ENCODE measurements at regions not wholly inside any gene's neighbourhood (a gene's known extent, or its start where the extent isn't known, plus 50 kb on each side); places are given as distances from the start of the nearest gene placed in this dataset.

DNA sequence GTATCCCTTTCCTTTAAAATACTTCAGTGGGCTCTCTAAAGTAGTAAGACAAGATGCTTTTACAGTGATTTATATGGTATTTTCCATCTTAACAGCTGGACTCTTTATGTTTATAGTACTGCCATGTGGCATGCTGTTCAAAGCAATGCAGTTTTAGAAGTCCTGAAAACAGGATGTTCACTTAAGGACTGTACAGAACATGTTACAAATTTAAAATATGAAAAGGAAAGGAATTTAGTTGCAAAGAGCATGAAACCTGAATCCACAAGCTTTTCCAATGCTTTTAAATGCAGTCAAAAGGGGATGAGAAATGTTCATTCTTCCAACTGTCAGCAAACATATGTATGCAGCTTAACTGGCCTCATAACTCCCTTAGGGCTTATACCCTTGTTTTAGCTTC lies 580.2 kb downstream of the EFNA5 start:
- no peak for DNase-seq (ENCODE audit: extremely low read depth in 1 of 2, low read depth in 1 of 2)

DNA sequence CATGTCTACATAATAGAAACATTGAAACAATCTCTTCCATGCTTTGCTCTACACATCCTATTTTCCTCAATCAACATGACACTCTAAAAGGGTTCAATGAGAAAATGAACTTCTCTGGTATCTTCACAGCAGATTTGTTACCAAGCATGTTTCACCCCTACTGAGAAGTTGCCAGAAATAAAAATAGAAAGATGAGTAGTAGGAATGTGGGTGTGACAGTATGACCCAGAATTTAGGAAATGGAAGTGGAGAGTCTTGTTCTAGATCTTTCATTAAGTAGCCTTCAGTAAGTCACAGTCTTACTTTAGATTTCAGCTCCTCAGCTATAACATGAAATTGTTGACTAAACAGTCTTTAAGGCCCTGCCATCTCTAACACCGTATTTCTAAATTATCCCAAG lies 581.8 kb downstream of the EFNA5 start:
- no peak for DNase-seq (ENCODE audit: extremely low read depth in 1 of 2, low read depth in 1 of 2)

DNA sequence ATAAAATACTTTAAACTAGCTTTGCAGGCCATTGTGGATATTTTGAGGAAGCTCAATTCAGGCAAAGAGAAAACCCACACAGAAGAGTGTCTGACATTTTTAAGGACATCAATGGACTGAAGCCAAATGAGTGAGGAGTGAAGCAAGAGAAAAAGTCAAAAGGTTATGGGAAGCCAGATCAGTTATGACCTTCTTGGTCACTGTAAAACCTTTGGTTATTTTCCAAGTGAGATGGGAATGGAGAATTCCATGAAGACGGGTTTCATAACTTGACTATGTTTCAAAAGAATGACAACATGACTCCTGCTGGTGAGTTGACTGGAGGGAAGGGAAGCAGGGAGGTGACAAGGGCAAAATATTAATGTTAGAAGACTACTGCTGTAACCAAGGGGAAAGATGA lies 585.2 kb downstream of the EFNA5 start:
- no peak for DNase-seq (ENCODE audit: extremely low read depth in 1 of 2, low read depth in 1 of 2)

DNA sequence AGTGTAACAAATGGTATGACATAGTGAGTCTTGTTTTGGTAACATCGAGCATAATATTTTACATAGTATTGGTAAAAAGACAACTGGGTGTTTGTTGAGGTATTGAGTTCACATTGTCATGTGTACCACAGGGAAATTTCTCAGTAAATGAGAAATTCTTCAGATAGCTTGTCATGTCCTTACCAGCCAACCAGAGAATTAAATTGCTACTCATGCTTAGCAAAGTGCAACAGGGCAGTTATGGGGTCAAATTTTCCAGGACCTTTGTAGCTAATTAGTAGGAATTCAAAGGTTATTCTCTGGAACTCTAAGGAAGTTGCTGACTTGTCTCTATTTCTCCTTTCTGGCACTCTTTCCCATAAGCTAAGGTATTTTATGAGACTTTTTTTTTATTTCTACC lies 595.7 kb downstream of the EFNA5 start:
- no peak for DNase-seq (ENCODE audit: extremely low read depth in 1 of 2, low read depth in 1 of 2)

DNA sequence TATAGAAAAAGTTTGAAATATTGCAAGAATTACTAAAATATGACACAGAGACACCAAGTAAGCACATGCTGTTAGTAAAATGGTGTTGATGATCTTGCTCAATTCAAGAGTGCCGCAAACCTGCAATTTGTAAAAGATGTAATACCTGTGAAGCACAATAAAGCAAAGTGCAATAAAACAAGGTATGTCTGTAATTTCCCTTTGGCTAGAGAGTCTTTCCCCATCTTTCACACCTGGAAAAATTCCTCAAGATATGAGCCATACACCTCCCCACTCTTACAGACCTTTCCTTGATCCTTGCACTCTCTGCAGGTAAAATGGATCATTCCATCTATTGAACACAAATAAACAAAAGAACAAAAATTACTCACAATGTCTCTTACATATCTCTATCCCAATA lies 597.8 kb downstream of the EFNA5 start:
- DNase-seq (ENCODE audit: extremely low read depth in 1 of 2, low read depth in 1 of 2): no peak

DNA sequence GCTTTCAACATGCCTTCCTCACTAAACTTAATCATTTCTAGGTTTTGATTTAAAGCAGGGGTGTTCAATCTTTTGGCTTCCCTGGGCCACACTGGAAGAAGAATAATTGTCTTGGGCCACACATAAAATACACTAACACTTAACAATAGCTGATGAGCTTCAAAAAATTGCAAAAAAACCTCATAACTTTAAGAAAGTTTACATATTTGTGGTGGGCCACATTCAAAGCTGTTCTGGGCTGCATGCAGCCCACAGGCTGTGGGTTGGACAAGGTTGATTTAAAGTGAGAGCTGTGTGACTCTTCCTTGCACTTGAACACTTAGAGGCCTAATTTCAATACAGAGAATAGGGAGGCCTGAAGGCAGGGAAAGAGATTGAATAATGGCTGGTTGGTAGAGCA lies 598.3 kb downstream of the EFNA5 start:
- no peak for DNase-seq (ENCODE audit: extremely low read depth in 1 of 2, low read depth in 1 of 2)

DNA sequence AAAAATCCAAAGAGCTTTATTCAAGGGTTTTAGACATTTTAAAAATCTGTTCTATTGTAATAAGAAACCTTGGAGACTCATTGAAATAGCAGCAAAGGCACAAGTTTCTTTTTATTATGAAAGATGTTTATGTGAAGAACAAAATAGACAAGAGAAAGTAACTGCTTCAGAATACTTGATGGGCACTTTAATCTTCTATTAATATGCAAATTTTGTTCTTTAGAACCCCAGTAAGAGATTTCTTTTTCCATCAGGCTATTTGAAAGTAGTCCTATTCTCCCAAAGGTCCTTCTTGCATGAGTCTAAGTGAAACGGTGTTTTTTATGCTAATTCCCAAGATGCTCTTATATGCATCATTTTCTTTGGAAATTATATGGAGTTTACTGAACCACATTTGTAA lies 602.0 kb downstream of the EFNA5 start:
- DNase-seq (ENCODE audit: extremely low read depth in 1 of 2, low read depth in 1 of 2): no peak

DNA sequence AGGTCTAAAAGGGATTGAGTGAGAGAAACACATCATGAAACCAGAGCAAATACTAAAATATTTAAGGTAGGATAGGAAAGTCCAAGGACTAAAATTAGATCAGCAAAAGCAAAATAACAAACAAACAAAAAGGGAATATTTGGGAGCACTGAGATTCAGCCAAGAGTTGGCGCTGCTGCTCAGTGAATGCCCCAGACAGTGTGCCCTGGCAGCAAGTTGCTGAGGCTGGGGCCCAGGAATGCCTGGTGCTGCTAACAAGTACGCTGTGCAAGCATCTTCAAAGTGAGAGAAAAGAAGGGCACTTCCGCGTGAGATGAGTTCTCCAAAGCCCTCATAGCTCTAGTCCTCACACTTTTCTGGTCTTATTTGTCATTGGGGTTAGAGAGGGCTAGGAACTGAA lies 603.3 kb downstream of the EFNA5 start:
- DNase-seq (ENCODE audit: extremely low read depth in 1 of 2, low read depth in 1 of 2): no peak

DNA sequence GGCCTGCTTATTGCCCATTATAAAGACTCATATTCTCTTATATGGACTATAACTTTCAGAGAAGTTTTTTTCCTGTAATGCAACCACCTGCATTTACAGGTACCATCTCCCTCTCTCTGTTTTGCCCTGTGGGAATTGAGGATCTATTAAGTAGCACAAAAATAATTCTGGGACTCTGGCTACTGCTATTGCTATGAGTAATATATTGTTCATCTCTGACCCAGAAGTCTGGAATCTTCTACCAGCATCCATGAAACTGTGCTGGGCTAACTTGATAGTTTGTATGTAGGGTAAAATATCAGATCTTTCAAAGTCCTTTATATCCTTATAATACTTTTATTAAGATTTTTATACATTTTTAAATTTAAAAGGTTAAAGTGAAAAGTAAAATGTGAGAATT lies 607.2 kb downstream of the EFNA5 start:
- no peak for DNase-seq (ENCODE audit: extremely low read depth in 1 of 2, low read depth in 1 of 2)

DNA sequence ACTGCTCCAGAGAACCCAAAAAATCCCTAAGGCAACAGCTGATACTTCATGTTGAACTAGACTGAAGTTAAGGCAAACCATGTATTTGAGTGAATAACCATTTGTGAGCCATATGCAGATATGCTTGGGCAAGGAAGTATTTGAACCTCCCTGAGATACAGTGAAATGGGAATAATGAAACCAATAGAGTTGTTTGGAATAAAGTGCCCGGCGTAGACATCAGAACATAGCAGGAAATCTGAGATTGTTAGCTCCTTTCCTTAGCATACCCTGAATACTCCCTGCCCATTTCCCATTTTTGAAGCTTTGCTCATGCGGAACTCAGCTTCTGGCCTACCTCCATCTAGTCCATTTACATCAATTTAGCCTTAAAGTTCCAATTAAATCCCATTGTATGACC lies 611.9 kb downstream of the EFNA5 start:
- no peak for DNase-seq (ENCODE audit: extremely low read depth in 1 of 2, low read depth in 1 of 2)

DNA sequence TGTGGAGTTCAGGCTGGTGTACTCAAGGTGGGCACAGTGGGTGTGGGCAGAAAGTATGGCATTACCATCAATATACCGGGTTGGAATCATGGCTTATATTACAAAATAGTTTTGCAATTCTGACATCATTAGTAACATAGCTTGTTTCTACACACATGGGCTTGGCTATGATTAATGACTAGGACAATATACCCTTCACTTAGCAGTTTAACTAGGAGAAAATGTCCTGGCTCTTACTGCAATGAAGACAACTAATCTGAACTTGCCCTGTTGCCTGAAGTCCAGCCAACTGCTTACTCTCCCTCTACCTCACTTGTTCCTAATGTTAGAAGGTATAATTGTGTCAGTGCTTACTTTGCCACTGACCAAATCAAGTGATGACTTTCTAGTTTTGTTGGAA lies 612.5 kb downstream of the EFNA5 start:
- no peak for DNase-seq (ENCODE audit: extremely low read depth in 1 of 2, low read depth in 1 of 2)

DNA sequence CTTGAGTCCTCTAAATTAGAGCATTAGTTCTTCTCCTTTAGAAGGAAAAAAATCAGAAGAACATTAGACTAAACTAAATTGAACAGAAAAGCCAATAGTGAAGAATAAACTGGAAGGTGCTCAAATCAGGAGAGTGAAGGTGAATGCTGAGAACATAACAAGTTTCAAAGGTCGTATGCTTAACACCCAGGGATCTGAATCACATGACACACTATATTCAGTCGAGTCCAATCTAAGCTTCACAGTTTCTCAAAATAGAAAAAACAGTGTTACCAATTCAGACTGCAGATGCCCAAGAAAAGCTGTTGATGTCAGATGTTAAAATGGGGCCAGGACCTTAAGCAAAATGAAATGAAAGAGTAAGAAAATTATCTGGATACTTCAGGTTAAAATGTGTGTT lies 614.5 kb downstream of the EFNA5 start:
- no peak for DNase-seq (ENCODE audit: extremely low read depth in 1 of 2, low read depth in 1 of 2)

DNA sequence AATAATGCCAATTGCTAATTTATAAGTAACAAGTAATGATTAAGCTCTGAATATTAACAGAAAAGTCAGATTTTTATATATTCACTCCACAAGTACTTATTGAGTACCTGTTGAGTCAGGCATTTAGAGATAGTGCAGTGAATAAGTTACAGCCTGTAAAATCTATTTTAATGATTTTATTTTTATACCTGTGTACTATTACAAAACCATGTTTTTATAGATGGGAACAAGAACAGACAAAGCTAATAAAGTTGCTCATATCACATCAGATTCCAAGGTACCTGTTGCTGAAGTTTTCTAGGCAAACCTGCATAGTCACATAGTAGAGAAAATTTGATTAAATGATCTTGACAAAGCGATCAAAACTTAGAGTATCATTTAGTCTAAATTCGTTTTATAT lies 623.7 kb downstream of the EFNA5 start:
- no peak for DNase-seq (ENCODE audit: extremely low read depth in 1 of 2, low read depth in 1 of 2)

DNA sequence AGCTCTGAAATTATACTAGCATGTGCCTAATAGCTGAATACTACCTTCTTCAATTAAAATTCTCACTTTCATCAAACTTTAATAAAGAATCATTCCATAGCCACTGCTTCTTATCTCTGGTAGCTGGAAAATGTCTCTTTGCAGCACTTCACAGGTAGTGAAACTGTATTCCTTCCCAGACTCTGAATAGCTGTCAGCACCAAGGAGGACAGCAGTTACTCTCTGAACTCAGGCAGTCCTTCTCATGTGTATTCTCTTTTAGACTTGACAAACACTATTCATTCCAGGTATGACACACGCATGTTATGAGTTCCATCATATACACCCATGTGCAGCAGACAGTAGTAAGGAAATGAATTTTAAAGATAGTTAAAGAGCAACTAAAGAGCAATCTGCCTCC lies 627.1 kb downstream of the EFNA5 start:
- no peak for DNase-seq (ENCODE audit: extremely low read depth in 1 of 2, low read depth in 1 of 2)

DNA sequence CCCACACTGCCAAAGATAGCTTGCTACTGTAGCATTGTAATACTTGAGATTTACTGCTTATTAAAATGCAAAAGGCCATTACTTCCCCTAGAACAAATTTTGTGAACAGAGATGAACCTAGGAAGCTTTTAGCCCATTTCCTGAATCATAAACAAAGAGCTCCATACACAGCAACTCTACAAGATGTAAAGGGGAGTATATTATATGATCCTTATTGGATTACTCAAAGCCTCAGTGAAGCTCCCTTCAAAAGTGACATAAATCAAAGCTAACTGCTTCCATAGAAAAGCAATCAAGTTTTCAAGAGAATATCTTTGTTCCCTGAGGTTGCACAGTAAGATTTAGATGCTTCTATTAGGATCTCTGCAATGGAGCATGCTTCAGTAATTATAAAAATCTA lies 629.8 kb downstream of the EFNA5 start:
- no peak for DNase-seq (ENCODE audit: extremely low read depth in 1 of 2, low read depth in 1 of 2)

DNA sequence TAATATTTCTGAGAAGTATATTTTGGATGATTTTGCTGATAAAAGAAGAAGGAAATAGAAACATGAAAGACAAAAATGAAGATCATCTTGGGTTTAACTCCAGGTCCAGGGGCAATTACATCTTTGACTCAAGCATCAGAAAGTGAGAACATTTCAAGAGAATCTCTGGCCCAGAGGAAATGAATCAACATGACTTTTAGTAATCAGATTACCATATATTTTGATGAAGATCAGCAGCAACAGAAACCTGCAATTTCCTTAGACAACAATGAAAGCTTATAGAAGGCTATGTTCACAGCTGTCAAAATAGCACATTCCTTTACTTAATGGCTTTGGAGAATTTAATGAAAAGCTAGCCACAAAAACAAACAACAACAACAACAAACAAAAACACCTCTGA lies 638.1 kb downstream of the EFNA5 start:
- no peak for DNase-seq (ENCODE audit: extremely low read depth in 1 of 2, low read depth in 1 of 2)

DNA sequence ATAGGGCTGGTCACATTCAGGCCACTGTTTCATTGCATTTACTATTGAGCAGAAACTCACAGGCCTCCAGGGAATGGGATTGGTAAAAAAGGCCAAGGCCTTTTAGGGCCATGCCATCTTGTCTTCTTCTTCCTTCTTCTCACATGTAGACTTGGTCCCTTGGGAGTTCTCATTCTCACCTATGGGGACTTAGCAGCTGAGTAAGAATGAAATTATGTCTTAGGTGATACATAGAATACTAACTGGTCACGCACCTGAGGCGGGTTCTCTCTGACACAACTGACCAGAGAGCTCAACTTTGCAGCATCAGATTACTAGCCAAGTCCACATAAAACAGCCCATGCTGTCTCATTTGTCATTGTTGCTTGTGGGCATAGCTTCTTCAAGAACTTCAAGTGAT lies 641.8 kb downstream of the EFNA5 start:
- no peak for DNase-seq (ENCODE audit: extremely low read depth in 1 of 2, low read depth in 1 of 2)

DNA sequence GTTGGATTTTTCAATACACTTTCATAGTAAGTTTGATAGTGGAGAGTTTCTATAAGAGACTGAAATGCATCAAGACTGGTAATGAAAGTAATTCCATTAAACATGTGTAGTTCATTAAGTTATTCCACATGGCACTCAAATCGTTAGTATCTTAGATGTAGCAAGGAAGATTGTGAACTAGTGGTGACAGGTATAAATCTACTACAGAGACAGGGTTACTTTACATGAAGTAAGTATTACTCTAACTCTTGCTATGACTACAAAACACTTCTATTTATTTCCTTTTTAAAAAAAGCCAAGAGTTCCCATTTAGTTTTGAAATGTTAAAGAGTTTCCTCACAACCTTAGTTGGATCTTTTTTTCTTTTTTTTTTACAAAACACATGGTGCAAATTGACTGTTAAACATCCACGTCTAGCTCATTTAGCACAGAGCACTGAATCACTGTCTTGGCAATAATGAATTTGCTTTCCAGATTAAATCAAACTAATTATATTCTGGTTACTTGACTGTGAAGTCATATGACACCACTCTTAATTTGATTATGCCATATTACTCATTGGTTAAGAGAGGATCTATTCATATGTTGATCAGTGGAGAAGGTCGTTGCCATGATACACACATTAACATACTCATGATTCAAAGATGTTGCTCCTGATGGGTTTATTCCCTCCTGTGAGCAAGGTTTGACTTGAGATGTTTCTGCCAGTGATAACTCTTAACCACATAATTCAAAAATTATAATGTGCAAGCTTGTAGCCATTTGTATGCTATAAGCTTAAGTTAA lies 644.8 kb downstream of the EFNA5 start:
- no peak for DNase-seq (ENCODE audit: extremely low read depth in 1 of 2, low read depth in 1 of 2)

DNA sequence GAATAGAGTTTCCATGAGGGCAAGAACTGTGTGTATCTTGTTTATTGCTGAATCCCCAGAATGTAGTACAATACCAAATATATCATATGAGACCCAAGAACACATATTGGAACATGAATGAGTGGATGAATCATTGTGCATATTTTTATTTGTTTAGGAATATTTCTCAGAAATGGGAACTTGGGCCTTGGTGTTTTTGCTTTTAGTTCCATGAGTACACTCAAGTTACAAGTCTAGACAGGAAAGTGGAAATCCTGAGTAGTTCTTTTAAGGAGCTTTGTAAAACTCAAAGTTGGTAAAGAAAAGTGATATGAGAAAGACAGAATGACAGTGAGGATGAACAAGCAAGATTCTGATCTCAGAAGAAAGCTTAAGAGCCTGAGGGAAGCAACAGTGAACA lies 647.0 kb downstream of the EFNA5 start:
- no peak for DNase-seq (ENCODE audit: extremely low read depth in 1 of 2, low read depth in 1 of 2)

DNA sequence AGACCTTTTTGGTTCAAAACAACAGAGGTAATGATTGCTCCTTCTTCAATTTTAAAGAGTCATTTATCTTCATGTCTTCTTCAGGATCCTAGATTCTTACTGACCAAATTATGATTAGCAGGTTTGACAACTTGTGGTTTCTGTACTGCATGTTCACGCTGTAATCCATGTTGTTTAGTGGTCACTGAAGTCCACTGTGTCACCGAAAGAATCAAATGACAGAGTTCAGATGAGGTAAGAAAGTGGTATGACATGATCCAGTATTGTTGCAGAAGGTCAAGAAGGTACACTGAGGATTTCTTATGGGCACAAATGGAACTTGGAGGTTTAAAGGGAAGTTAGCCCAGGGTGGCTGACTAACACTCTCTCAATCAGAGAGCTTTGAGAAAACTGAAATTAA lies 649.2 kb downstream of the EFNA5 start:
- DNase-seq (ENCODE audit: extremely low read depth in 1 of 2, low read depth in 1 of 2): no peak

DNA sequence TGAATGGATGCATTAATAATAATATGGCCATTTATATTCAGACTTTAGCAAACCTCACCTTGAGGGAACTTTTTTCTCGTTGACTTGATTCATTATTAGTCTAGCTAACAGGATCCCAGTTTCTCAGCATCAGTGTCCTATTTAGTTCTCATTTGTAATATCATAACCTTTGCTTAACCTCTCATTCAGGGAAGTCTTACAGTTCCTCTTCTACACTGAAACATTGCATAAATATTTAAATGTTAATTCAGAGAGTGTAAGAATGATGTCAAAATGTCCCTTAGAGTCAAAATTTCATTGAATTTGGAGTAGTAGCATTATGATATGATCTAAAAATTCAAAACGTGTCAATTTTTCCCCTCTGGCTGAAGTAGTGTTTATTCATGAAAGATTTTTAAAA lies 650.1 kb downstream of the EFNA5 start:
- DNase-seq (ENCODE audit: extremely low read depth in 1 of 2, low read depth in 1 of 2): no peak

DNA sequence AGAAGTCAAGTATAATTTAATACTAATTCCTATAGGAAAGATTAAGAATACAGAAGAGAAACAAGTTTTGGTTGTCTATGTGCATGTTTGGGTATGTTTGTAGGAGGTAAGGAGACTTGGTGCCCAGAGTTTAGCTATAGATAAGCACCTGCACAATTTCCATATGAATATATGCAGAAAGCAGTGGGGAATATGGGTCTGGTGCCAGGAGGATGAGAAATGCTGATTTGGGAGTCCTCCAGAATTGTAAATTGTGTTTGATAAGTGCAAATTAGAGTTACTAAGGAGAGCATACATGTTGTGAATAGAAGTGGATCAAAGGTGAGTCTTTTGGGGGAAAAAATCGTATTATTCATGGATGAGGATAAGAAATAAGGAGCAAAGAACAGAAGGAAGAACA lies 653.1 kb downstream of the EFNA5 start:
- DNase-seq (ENCODE audit: extremely low read depth in 1 of 2, low read depth in 1 of 2): no peak

DNA sequence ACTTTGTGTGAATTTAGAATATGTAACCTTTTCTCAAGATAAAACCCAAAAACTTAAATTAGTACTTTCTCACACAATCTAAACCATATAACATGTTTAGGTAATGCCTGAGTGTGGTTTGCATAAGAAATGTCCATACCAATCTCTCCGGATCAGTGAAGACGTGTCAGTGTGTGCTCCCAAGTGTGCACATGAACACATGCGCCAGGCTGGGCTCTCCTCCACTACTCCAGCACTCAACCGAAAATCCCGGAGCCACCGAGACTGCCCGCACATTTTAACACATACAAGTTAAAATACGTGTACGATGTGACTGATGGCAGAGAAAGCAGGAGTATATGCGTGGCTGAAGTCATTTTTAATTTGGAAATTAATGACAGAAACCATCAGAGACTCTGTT lies 658.4 kb downstream of the EFNA5 start:
- DNase-seq (ENCODE audit: extremely low read depth in 1 of 2, low read depth in 1 of 2): no peak
